Neural cell (in vitro differentiated cells): ENCODE measurements at regions not wholly inside any gene's neighbourhood (a gene's known extent, or its start where the extent isn't known, plus 50 kb on each side); places are given as distances from the start of the nearest gene placed in this dataset.

Experiments used
- POLR2AphosphoS5 ChIP-seq: IDR thresholded peaks from 2 replicates; pipeline ENCODE4 v1.6.1; 2012
- RAD21 ChIP-seq: fragments of 450-650 bp; conservative IDR thresholded peaks from 2 replicates; pipeline ENCODE4 v1.6.1; 2014; ENCODE audit warnings: antibody characterized with exemption, mild to moderate bottlenecking, moderate library complexity

- TF ChIP-seq RAD21 (no peak), POLR2AphosphoS5 (no peak)
These were observed 499.0 kb upstream of the SGCD start for GRCh38 chr5:155827949-155828348.
